22Rv1 (cell line): ENCODE measurements at regions not wholly inside any gene's neighbourhood (a gene's known extent, or its start where the extent isn't known, plus 50 kb on each side); places are given as distances from the start of the nearest gene placed in this dataset.

Experiments
- H3K27ac ChIP-seq: fragments of 450-650 bp; 2 replicates; pipeline ENCODE4 v1.5.1; 2017
- ZFX ChIP-seq: fragments of 450-650 bp; IDR thresholded peaks from 2 replicates; pipeline ENCODE4 v1.6.1; 2017; ENCODE audit warnings: antibody characterized with exemption, borderline replicate concordance
- TF ChIP-seq, protein P1 (sequence below): fragments of 450-650 bp; IDR thresholded peaks from 2 replicates; pipeline ENCODE4 v1.5.1; 2017; ENCODE audit warnings: mild to moderate bottlenecking

DNA sequence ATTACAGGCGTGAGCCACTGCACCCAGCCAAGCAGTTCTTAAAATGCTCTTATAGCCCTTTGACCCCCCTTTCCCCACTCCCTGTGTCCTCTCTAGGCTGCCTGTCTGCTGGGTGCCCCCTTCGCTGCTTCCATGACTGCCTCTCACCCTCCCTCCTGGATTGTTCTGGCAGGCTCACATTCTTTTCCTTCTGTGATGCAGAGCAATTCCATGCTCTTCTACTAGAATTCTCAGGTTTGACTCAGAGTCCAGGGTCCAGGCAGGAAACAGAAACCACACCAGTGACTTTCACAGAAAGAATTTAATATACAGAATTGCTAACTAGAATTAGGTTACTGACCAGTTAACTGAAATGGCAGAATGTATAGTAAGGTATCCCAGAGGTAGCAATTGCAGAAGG is 244.8 kb downstream of the BAMBI start:
- no peak for TF ChIP-seq ZFX
- TF ChIP-seq, protein P1, sequence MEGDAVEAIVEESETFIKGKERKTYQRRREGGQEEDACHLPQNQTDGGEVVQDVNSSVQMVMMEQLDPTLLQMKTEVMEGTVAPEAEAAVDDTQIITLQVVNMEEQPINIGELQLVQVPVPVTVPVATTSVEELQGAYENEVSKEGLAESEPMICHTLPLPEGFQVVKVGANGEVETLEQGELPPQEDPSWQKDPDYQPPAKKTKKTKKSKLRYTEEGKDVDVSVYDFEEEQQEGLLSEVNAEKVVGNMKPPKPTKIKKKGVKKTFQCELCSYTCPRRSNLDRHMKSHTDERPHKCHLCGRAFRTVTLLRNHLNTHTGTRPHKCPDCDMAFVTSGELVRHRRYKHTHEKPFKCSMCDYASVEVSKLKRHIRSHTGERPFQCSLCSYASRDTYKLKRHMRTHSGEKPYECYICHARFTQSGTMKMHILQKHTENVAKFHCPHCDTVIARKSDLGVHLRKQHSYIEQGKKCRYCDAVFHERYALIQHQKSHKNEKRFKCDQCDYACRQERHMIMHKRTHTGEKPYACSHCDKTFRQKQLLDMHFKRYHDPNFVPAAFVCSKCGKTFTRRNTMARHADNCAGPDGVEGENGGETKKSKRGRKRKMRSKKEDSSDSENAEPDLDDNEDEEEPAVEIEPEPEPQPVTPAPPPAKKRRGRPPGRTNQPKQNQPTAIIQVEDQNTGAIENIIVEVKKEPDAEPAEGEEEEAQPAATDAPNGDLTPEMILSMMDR, result no peak
- no peak overlapping the region for H3K27ac ChIP-seq

DNA sequence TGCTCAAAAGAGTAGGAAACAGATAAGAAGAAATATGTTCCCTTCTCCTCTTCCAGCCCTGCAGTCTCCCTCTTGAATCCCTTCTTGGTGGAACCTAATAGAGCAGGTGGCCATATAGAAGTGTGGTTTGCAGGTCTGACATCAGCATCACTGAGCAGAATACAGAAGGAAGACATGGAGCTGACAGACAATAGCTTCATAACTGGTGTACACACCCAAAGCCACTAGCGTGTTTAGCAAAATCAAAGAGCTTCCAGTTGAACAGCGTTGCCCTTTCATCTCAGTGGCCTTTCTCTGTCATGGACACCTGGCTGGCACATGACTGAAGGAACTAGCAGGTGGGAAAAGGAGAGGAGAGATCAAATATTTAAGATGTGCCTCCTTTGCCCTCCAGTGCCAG is 245.5 kb downstream of the BAMBI start:
- TF ChIP-seq, protein P1, result no peak
- TF ChIP-seq ZFX, result no peak
- H3K27ac ChIP-seq, result no peak overlapping the region

DNA sequence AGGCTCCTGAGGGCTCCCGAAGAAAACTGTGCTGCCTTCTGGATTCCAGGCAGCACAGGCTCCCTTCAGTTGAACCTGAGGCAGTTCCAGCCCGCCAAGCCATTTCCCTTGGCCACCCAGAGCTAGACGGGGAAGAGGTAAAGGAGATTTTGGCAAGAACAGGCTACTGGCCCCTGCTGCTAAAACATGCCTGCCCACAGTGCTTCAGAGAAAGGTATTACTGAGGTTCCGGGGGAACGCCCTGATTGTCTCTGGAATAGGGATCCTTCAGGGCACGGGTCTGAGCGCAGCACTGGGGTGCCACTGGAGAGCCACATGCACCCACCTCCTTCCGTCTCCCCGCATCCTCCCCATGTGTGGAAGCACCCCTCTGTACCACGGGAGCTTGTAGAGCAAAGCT is 247.4 kb downstream of the BAMBI start:
- no peak overlapping the region for H3K27ac ChIP-seq
- TF ChIP-seq ZFX, result no peak

DNA sequence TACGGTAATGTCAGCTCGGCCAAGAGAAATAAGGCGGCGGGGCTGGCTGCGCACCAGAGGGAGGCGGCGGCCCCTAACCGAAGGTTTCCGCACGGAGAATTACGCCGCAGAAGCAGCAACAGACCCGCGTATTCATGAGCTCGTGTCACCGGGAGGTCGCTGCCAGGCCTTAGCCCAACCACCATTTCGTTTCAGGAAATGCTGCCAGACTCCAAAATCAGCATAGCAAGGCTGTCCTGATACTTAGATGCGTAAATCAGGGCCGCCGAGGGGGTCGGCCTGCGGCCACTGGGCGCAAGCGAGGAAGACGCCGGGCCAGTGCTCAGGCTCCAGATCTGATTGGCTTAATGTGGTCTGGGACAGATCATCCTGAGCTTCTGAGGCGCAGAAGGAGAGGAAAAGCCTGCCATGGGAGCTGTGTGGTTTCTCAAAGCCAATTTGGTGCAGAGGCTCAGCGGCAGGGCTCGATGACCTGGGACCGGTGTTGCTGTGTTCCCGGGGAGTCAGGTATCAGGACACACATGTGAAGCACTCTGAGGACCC is 247.9 kb downstream of the BAMBI start:
- no peak for TF ChIP-seq ZFX
- TF ChIP-seq, protein P1, result no peak

DNA sequence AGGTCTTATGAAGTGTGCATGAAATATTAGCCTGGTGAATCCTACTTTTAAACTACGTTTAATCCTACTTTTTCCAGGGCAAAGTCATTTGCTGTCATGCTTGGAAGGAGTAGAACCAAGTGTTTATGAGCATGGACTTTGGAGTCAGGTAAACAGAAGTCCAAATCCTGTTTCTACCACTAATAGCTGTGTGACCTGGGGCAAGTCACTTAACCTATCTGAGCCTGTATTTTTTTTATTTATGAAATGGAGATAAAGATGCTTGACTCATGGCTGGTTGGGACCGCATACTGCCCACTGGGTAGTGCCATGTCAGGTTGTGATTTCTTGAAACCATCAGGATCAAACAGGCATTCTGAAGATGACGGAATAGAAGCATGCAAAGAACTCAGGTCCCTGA is 249.6 kb downstream of the BAMBI start:
- no peak for TF ChIP-seq ZFX
- TF ChIP-seq, protein P1, result no peak
- H3K27ac ChIP-seq, result no peak overlapping the region

More for the DNA sequence above, 247.9 kb downstream of the BAMBI start:
- H3K27ac ChIP-seq, result no peak overlapping the region

DNA sequence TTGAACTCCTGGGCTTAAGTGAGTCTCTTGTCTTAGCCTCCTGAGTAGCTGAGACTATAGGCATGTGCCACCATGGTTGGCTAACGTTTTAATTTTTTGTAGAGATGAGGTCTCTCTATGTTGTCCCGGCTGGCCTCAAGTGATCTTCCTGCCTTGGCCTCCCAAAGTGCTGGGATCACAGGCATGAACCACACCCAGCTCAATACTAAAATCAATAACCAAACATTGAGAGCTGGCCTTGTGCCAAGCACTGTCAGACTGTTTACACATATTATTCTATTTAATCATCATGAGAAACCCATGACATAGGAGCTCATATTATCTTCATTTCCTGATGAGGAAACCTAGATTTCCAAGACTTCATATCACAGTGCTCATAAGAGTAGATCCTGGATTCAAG is 251.2 kb downstream of the BAMBI start:
- TF ChIP-seq, protein P1, result no peak
- TF ChIP-seq ZFX, result no peak
- H3K27ac ChIP-seq, result no peak overlapping the region

DNA sequence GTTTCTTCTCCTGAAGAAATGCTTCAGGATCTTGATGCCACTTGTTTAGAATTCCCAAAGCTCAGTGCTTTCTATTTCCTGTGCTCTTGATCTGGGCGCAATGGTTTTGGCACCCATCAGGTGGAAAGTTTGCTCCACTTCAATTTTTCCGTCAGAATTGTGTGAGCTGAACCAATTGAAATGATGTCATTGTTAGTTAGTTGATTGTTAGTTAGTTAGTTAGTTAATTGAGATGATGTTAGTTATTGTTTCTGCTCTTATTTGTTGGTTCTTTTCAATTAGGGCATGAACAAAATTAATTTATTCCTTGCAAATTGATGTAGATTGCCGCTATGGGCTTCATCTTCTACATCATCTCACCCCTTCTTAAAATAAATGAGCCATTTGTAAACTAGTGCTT is 252.6 kb downstream of the BAMBI start:
- H3K27ac ChIP-seq, result no peak overlapping the region
- TF ChIP-seq ZFX, result no peak
- TF ChIP-seq, protein P1, result no peak
